ENCODE measurements at regions not wholly inside any gene's neighbourhood (a gene's known extent, or its start where the extent isn't known, plus 50 kb on each side); places are given as distances from the start of the nearest gene placed in this dataset.

GRCh38 chr1:115448282-115449044 lies 110.4 kb upstream of the NGF start:
- ChIA-PET POLR2A (ENCODE audit: unreplicated experiment) (no interaction called here), CTCF (interaction anchor here (0.8 to 1.3 kb wide), 2 partner anchors 8 to 21 kb away, joined by 3 to 4 read pairs; no protein-coding TSS in a partner anchor)
- DNase-seq (no peak), ATAC-seq (ENCODE audit: low read depth) (no peak)
- Histone ChIP-seq H3K23ac (ENCODE audit: low read depth, low read length) (no peak overlapping the region), H3K79me1 (ENCODE audit: low read depth in 1 of 2, low read length in 2 of 2) (no peaks in the 10 kb centered on the region), H4K20me1 (ENCODE audit: insufficient read depth, low read length) (no peaks in the 10 kb centered on the region), H2AK5ac (ENCODE audit: low read depth, low read length) (no peak overlapping the region; the same call in 1 of the 2 replicates), H3K36me3 (ENCODE audit: control insufficient read depth, insufficient read depth, low read length) (no peaks in the 10 kb centered on the region), H3K56ac (ENCODE audit: extremely low read depth, insufficient read depth, low read length) (no peak overlapping the region), H3K27me3 (ENCODE audit: control insufficient read depth, insufficient read depth, low read length) (no peaks in the 10 kb centered on the region), H2BK15ac (ENCODE audit: low read depth, low read length) (no peak overlapping the region), H3K4ac (ENCODE audit: low read depth, low read length) (no peak overlapping the region), H3K9me1 (ENCODE audit: insufficient read depth, low read length) (no peaks in the 10 kb centered on the region), H3K4me3 (ENCODE audit: insufficient read depth, low read depth, low read length) (no peak overlapping the region), H3K4me2 (ENCODE audit: low read depth, low read length) (no peak overlapping the region), H2BK20ac (ENCODE audit: low read depth, low read length) (no peak overlapping the region), H3K9ac (ENCODE audit: low read depth, low read length) (no peak overlapping the region), H4K5ac (ENCODE audit: low read depth, low read length) (no peak overlapping the region), H2BK120ac (ENCODE audit: low read depth, low read length) (no peak overlapping the region), H4K8ac (ENCODE audit: low read depth in 2 of 2, low read length in 2 of 2) (no peak overlapping the region), H3K27ac (ENCODE audit: insufficient read depth, low read length) (no peak overlapping the region), H4K91ac (ENCODE audit: insufficient read depth, low read depth, low read length) (no peak overlapping the region), H3K4me1 (ENCODE audit: control insufficient read depth, insufficient read depth, low read length) (peaks cover 3% of the 10 kb centered on the region; the same call in 1 of the 2 replicates), H2AK9ac (replicated peaks; ENCODE audit: low read depth, low read length, poor library complexity) (no peak overlapping the region), H3K18ac (ENCODE audit: low read depth, low read length) (no peak overlapping the region), H3K9me3 (ENCODE audit: control insufficient read depth, insufficient read depth, low read length) (peaks cover 4% of the 10 kb centered on the region; the same call in 1 of the 2 replicates), H2BK5ac (ENCODE audit: low read depth, low read length, poor library complexity, severe bottlenecking) (no peak overlapping the region), H3K14ac (replicated peaks; ENCODE audit: low read depth, low read length) (no peak overlapping the region), H2AFZ (replicated peaks; ENCODE audit: low read length, poor library complexity) (no peak overlapping the region)
- BruUV-seq (replicated peaks) = no TSS peak
- no CpG with 5 or more reads among the region's 5 CpGs for WGBS, 2 experiments (ENCODE audit: extremely low coverage in 2 of 2, insufficient read length in 1 of 2)
- no peak for TF ChIP-seq RCOR1 (IDR thresholded peaks at IDR 0.05; ENCODE audit: insufficient replicate concordance, low read length)
- no peak for TF ChIP-seq CHD1 (IDR thresholded peaks at IDR 0.05; ENCODE audit: low read depth, low read length)
- TF ChIP-seq NFE2L2 (IDR thresholded peaks at IDR 0.05; ENCODE audit: low read depth, low read length) = no peak
- TF ChIP-seq RFX5 (IDR thresholded peaks at IDR 0.05; ENCODE audit: low read depth, low read length) = no peak
- TF ChIP-seq USF2 (IDR thresholded peaks at IDR 0.05; ENCODE audit: low read depth, low read length) = no peak
- no peak for TF ChIP-seq CEBPB (IDR thresholded peaks at IDR 0.05; ENCODE audit: low read depth, low read length)
- no peak for TF ChIP-seq FOS (IDR thresholded peaks at IDR 0.05; ENCODE audit: low read depth, low read length)
- no peak for TF ChIP-seq POLR2A (IDR thresholded peaks at IDR 0.05; ENCODE audit: low read depth, low read length)
- no peak for TF ChIP-seq MXI1 (IDR thresholded peaks at IDR 0.05; ENCODE audit: borderline replicate concordance, low read depth, low read length)
- no peak for TF ChIP-seq BHLHE40 (IDR thresholded peaks at IDR 0.05; ENCODE audit: low read depth, low read length)
- TF ChIP-seq MAFK (IDR thresholded peaks at IDR 0.05; ENCODE audit: low read depth, low read length) = no peak
- no peak for TF ChIP-seq MAZ (IDR thresholded peaks at IDR 0.05; ENCODE audit: borderline replicate concordance, low read depth, low read length)
- dilution Hi-C loops (cut with HindIII; ENCODE audit: low sequenced_read_pairs, unreplicated experiment) = no loop called here
- in situ Hi-C loops (cut with MboI; ENCODE audit: low sequenced_read_pairs) = no loop called here
- intact Hi-C loops (cut with micrococcal nuclease) = no loop called here

All from IMR-90 (cell line).